22Rv1 (cell line): ENCODE measurements at regions not wholly inside any gene's neighbourhood (a gene's known extent, or its start where the extent isn't known, plus 50 kb on each side); places are given as distances from the start of the nearest gene placed in this dataset.

ENCODE experiments used
- H3K27ac ChIP-seq: fragments of 450-650 bp; 2 replicates; pipeline ENCODE4 v1.5.1; 2017
- CTCF ChIP-seq: fragments of 450-650 bp; IDR thresholded peaks from 2 replicates; pipeline ENCODE4 v1.5.1; 2017; ENCODE audit warnings: mild to moderate bottlenecking
- ZFX ChIP-seq: fragments of 450-650 bp; IDR thresholded peaks from 2 replicates; pipeline ENCODE4 v1.6.1; 2017; ENCODE audit warnings: antibody characterized with exemption, borderline replicate concordance

- no peak for TF ChIP-seq CTCF
- H3K27ac ChIP-seq: no peak overlapping the region
Measured at GRCh38 chr9:36772449-36773403, 200.0 kb downstream of the MELK start.

DNA sequence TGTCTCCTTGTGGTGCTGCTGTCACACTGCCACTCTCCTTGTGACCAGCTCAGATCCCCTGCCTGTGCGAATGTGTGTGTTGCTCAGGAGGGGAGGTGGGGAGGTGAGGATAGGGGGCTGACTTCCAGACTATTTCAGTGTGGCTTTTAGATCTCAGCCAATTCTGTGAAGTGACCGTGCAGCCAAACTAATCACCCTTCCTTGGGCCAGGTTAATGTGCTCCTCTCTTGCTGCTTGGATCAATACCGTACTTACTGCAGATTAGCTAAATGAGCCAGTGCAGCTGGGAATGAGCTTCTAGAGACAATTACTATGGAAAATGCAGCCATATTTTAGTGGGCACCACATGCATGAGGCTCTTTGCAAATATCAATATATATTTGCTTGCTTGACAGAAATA, 206.0 kb downstream of the MELK start:
- H3K27ac ChIP-seq: no peak overlapping the region
- TF ChIP-seq CTCF (no peak), ZFX (no peak)

DNA sequence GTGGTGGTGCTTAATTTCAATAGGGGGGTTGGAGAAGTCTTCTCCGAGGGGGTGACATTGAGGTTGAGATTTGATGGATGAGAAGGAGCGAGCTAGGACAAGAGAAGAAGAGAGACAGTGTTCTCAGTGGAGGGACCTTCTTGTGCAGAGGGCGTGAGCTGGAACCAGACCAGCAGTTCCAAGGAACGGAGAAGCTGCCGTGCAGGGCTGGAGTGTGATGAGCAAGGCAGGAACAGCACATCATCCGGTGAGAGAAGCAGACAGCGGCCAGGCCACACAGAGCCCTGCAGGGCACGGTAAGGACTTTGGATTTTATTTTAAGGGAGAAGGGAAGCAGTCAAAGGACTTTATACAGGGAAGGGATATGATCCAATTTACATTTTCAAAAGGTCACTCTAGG, 206.9 kb downstream of the MELK start:
- H3K27ac ChIP-seq: no peak overlapping the region
- TF ChIP-seq CTCF (no peak), ZFX (no peak)

DNA sequence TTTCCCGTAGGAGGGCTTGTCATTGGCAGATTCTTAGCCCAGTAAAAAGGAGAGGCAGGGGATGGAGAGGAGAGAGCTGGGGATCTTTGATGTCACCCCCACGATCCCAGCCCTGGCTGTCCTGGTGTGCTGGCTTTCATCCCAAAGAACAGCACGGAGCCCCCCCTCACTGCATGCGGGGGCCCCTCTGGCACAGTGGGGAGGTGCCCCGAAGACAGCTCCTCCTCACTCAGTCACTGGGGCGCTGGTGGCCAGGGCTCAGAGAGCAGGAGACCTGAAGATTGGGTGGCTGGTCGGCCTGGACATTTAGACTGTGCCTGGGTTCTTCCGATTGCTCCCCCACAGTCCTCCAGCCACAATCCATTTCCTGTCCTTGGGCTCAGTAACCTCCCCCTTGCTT, 207.5 kb downstream of the MELK start:
- H3K27ac ChIP-seq: no peak overlapping the region
- TF ChIP-seq CTCF: no peak
- TF ChIP-seq ZFX: no peak

DNA sequence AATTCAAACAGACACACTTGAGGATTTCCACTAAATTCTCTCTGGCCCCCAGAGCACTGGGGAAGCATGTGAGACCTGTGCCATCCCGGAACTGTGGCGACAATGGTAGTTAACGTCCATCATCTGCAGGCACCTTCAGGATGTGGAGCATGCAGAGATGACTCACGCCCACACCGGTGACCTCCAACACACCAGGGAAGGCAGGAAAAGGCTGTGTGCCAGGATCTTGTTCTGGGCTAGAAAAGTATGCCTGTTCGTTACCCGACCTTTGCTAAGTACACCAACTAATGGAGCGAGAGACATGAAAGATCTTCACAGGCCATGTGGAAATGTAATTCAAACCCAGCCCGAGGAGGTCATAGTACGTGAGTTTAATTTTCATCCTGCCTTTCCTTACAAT, 208.8 kb downstream of the MELK start:
- TF ChIP-seq ZFX (no peak), CTCF (no peak)
- no peak overlapping the region for H3K27ac ChIP-seq
